Stimulated activated CD8-positive, alpha-beta memory T cell treated with anti-CD3 and anti-CD28 coated beads, Interleukin-15, amount 100 ng/mL, for 24 hours (primary cell): ENCODE measurements at regions not wholly inside any gene's neighbourhood (a gene's known extent, or its start where the extent isn't known, plus 50 kb on each side); places are given as distances from the start of the nearest gene placed in this dataset.
"Not testable (repeated sequence)": the region's sequence is repeated elsewhere in the genome, so short reads cannot be mapped to it uniquely, and the experiment has no call there.

Experiments used
- DNase-seq: peaks from one replicate; pipeline ENCODE4 v3.0.0-alpha.2; 2020; ENCODE audit warnings: low read depth

DNA sequence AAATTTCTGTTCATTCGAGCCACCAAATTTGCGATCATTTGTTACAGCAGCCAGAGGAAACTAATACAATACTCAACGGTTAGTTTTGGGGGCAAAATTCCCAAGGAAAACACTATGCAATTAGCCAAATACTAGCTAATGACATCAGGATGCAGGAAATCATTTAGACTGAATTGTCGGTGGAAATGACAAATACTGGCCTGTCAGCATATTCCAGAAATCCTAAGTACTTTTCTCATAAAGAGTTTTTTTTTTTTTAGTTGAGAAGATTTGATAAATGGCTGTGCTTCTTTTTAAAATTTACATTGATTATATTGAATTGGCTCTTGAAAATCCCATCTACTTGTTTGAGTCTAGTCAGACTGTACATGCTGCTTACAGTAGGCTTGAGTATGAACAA, 410.1 kb downstream of the SUCLG1 start:
- no peak for DNase-seq

- no peak for DNase-seq
These were observed 417.6 kb downstream of the SUCLG1 start for GRCh38 chr2:84041506-84041905.

- DNase-seq: no peak
These were observed 418.8 kb downstream of the SUCLG1 start for GRCh38 chr2:84040281-84040680.

DNA sequence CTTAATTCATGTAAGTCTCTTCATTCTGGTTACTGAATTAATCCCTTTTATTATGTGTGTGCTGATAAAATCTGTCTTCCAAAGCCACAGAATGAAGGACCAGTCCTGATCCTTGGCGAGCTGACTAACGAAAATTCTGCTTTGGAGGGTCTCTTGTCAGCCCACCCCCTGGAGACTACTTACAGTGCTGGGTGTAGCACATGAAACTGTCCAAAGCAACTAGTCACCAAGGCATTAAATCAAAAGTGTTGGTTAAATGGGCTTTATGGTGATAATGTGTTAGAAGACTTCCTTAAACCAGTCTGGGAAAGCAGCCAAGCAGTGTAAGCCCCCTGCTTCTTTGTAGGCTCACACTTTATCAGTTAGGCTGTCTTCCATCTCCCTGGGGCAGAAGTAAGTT, 420.2 kb downstream of the SUCLG1 start:
- DNase-seq: no peak

DNA sequence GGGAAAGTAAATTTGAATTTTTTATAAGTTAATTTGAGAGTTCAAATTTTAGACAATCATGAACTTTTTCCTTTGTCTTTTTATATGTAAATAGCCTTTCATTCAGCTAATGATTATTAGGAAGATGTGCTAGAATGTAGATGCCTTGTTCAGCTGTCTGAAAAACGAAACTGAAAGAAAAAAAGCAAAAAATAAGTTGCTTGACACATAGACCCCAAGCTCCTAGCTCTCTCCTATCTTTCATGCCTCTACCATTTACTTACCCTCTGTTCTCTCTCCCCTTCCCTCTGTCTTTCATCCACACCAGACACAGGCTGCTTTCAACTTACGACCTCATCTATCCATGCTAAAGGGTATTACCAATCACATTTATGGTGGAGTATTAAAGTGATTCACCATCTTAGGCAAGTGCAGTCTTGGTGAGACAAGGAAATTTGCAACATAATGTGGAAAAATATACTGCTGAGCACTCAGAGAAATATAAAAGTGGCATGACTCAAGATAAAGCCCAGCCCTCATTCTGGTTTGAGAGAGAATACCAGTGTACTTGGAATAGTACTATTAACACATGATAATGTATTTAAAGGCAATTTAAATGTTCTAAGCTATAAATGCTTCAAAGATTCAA, 425.6 kb downstream of the SUCLG1 start:
- no peak for DNase-seq

GRCh38 chr2:84031312-84032050, 427.6 kb downstream of the SUCLG1 start:
- DNase-seq: no peak

DNA sequence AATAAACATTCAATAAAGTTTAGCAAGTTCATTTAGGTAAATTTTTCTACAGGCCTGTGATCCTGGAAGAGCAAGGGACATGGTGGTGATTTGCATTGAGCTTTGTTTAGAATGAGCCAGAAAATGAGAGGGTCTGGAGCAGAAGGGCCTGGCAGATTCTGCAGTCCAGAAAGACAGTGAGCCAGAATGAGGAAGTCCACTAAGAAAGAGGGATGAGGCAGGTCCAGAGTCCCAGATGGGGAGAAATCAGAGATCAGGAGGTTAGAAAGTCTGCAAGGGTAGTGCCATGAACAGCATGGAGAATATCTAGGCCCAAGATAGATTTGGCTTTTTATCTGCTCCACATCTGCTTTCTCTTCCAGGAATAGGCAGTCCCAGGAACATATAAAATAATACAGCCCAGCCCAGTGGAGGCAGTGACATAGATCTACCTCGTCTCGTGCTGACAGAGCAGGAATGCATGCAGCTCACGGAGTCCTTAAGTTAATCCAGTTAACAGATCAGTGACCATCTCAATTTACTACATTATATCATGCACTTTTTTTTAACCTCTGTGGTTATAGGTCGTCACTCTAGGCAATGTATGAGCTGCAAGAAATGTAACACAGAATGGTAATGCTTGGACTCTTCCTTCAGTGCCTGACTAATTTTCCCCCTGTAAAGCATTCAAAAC, 429.0 kb downstream of the SUCLG1 start:
- DNase-seq: no peak

GRCh38 chr2:84026818-84027217, 432.3 kb downstream of the SUCLG1 start:
- no peak for DNase-seq

DNA sequence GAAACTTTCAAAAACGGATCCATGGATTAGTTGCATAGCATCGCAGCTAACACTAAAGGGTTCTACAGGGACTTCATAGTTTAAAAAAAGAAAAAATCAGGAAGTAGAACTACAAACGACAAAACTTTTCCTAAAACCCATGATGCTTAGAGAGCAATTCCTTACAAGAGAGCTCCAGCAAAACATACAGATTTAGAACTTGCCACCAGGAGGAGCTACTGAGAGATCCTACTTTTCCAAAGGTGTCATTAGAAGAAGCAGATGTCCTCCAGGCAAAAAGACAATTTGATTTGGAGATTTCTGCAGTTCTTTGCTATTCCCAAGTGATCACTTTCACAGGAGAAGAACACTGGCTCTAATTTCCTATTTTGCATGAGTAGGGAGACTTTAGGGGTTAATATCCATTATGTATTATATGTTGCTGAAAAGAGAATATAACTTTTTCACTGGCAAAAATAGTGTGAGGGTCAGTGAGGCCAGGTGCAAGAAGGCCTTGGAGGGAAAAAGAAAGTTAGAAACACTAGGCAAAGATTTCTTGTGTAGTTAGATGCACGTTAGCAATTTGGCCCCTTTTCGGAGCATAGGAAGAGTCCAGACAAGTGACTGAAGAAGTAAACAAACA, 436.2 kb downstream of the SUCLG1 start:
- DNase-seq: no peak

DNA sequence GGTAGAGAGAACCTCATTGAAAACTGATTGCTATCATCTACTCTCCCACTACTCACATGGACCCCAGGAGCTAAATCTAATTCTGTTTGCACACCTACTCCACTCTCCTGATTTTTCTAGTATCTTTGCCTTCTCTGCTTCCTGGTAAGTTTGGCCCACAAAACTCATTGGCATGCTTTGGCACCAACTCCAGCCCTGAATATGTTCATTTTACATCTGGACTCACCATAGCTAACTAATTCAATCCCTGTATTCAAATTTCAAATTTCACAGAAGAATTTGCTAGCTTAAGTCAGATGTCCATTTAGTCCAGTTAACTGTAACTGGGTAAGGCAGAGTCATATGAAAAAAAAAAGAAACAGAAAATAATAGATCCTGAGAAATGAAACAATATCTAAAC, 442.1 kb downstream of the SUCLG1 start:
- DNase-seq: no peak

- DNase-seq: no peak
These were observed 442.9 kb downstream of the SUCLG1 start for GRCh38 chr2:84016183-84016582.

GRCh38 chr2:83997889-83998288, 461.2 kb downstream of the SUCLG1 start:
- DNase-seq: no peak

GRCh38 chr2:83994633-83995179, 464.4 kb downstream of the SUCLG1 start:
- DNase-seq: no peak

GRCh38 chr2:83993873-83994632, 465.0 kb downstream of the SUCLG1 start:
- no peak for DNase-seq

DNA sequence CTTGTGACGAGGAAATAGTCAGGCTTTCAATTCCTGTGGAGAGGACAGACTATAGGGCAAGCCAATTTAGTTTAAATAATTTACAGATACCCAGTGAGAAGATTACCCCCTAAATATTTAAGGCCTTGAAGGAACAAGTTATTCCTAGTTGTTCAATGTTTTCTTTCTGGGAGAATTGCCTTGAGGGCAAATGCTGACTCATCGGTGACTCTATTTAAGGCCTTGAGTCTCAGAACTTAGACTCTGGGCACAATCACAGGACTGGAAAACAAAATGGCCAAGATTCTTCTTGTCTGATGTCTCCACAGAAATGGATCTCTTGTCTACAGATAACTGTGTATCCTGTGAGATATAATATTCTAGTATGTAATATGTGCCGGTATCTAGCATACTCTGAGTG, 467.1 kb downstream of the SUCLG1 start:
- DNase-seq: no peak

DNA sequence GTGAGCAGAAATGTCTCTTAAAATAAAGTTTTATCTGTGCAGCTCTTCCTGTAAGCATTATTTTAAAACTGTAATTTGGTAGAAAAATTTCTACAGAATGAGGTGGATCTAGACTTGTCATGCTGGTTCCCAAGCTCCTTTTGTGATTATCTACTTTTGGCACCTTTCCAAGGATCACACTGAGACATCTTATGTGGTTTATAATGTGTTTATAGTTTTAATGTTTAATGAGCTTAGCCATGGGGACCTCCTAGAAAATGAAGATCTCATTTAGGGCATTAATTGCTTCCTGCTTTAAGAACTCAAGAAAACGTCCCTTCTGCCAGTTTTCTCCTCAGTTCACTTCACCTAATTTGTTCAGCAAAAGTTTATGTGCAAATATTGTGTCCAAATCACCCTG, 468.4 kb downstream of the SUCLG1 start:
- DNase-seq: no peak

GRCh38 chr2:83976628-83977027, 482.5 kb downstream of the SUCLG1 start:
- DNase-seq: not testable (repeated sequence)

DNA sequence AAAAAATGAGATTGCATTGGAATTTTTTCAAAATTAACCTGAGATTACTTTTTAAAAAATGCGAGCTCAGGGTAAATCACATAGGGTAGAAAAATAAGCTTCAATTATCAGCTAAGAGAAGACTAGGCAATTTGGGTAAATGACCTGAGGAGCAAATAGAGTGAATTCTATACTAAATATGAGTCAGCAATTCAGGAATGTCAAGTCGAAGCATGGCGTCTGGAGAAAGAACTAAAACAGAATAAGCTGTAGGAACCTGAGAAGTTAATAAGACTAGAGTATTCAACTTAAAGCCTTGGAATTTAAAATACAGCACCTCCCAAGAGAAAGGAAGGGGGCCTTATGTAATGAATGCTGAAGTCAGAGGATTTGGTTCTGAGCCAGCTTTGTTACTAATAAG, 487.0 kb downstream of the SUCLG1 start:
- no peak for DNase-seq

GRCh38 chr2:83971547-83971946, 487.5 kb downstream of the SUCLG1 start:
- no peak for DNase-seq

GRCh38 chr2:83970217-83970929, 488.7 kb downstream of the SUCLG1 start:
- DNase-seq: no peak

DNA sequence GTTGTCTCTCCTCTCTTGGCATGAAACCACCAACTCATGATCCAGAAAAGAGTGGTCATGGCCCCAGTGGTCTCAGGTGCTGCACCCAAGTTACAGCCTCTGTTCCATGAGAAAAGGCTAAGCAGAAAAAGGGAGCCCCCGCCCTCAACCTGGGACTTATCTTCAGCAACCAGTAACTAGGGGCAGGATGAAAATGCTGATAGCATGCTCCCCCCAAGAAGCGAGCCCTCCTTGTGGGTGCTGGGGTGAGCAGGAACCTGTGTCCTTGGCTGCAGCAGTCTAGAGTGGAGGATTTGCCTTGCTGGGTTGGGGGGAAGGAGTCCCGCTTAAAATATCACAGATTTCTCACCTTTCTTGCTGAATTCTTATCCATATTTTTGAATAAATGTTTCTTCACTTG, 490.0 kb downstream of the SUCLG1 start:
- DNase-seq: no peak
